Transverse colon (tissue), 1 donor: ENCODE measurements at regions not wholly inside any gene's neighbourhood (a gene's known extent, or its start where the extent isn't known, plus 50 kb on each side); places are given as distances from the start of the nearest gene placed in this dataset.

Source experiments
- EP300 ChIP-seq: sonication (generic); formaldehyde crosslinking; IDR thresholded peaks from one replicate; pipeline ENCODE4 v1.6.1; 2017; ENCODE audit warnings: antibody characterized with exemption, low read depth
- POLR2A ChIP-seq: fragments of 450-650 bp; IDR thresholded peaks from one replicate; pipeline ENCODE4 v1.6.1; 2016; ENCODE audit warnings: antibody characterized with exemption, mild to moderate bottlenecking, moderate library complexity

DNA sequence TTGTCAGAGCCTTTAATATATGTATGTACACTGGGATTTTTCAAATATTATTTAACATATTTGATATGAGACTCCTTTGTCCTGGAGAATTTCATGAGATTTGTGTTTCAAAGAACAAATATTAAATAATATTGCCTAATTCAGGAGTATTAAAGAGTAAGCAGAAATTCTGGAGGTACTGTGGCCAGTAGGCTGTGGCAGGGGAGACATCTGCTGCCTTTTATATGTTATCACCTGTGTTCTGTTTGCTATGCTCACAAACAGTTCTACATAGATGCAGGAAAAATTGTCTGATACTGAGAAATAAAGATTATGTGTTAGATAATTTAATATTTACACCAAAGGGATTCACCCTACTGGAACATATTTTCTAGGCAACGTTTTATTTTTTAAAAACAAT, 395.4 kb upstream of the SLC35B3 start:
- TF ChIP-seq POLR2A: no peak
- no peak for TF ChIP-seq EP300
